ENCODE measurements at regions not wholly inside any gene's neighbourhood (a gene's known extent, or its start where the extent isn't known, plus 50 kb on each side); places are given as distances from the start of the nearest gene placed in this dataset.

- Histone ChIP-seq H2AFZ (ENCODE audit: low read length) (no peak overlapping the region), H3K23me2 (ENCODE audit: low read depth, low read length) (no peaks in the 10 kb centered on the region; the same call in 1 of the 2 replicates), H3K4ac (replicated peaks; ENCODE audit: insufficient read length, low read depth, low read length) (no peak overlapping the region), H4K91ac (replicated peaks; ENCODE audit: insufficient read length, low read length) (no peak overlapping the region), H3K4me3 (ENCODE audit: extremely low read depth in 1 of 4, insufficient read depth in 2 of 4, low read depth in 3 of 4, low read length in 4 of 4) (no peak overlapping the region), H3K14ac (ENCODE audit: insufficient read length) (no peak overlapping the region), H4K5ac (ENCODE audit: insufficient read length, low read depth, low read length) (no peak overlapping the region), H2BK20ac (ENCODE audit: low read length) (no peak overlapping the region), H3K4me2 (ENCODE audit: insufficient read depth in 1 of 2, low read depth in 2 of 2, low read length in 2 of 2) (no peak overlapping the region), H3K36me3 (ENCODE audit: control insufficient read depth in 2 of 4, insufficient read depth in 4 of 4, low read length in 3 of 4) (no peaks in the 10 kb centered on the region), H3K27me3 (replicated peaks in 1 of 4; ENCODE audit: control insufficient read depth in 3 of 4, extremely low read depth in 1 of 4, insufficient read depth in 3 of 4, low read length in 3 of 4) (no peaks in the 10 kb centered on the region), H3K79me2 (ENCODE audit: control insufficient read depth in 1 of 2, insufficient read depth in 2 of 2, low read length in 2 of 2) (no peaks in the 10 kb centered on the region), H2AK5ac (ENCODE audit: low read depth, low read length) (no peak overlapping the region), H4K20me1 (replicated peaks in 1 of 2; ENCODE audit: control insufficient read depth in 1 of 2, insufficient read depth in 2 of 2, low read length in 2 of 2) (no peaks in the 10 kb centered on the region), H2BK120ac (replicated peaks; ENCODE audit: low read depth, low read length) (no peak overlapping the region), H3K79me1 (ENCODE audit: low read depth, low read length) (no peaks in the 10 kb centered on the region), H3K23ac (ENCODE audit: insufficient read length) (no peak overlapping the region), H2BK12ac (ENCODE audit: low read depth, low read length) (no peak overlapping the region), H3K56ac (replicated peaks; ENCODE audit: insufficient read length, low read depth, low read length) (no peak overlapping the region), H3K18ac (ENCODE audit: extremely low read depth, low read length) (no peak overlapping the region), H3K4me1 (replicated peaks in 1 of 4; ENCODE audit: control insufficient read depth in 3 of 4, insufficient read depth in 4 of 4, low read length in 3 of 4) (peaks cover 0 to 3% (median 0%) of the 10 kb centered on the region in 4 experiments; a peak in 1 of 7 replicates), H3K9me3 (ENCODE audit: insufficient read depth in 2 of 2, low read depth in 1 of 2, low read length in 1 of 2) (no peaks in the 10 kb centered on the region), H3K27ac (ENCODE audit: low read depth, low read length) (no peak overlapping the region), H2BK15ac (ENCODE audit: low read length) (no peak overlapping the region), H2BK5ac (ENCODE audit: low read depth, low read length) (no peak overlapping the region), H3K9ac (replicated peaks in 1 of 4; ENCODE audit: extremely low read depth in 1 of 4, low read depth in 3 of 4, low read length in 3 of 4) (no peak overlapping the region), H4K8ac (ENCODE audit: extremely low read depth, insufficient read depth, low read length) (no peak overlapping the region)
- CTCF ChIA-PET (ENCODE audit: partially characterized antibody), result interaction anchor here (1.6 kb wide), 1 partner anchor 9 kb away, joined by 3 read pairs; no protein-coding TSS in a partner anchor
- no peak for FAIRE-seq
- DNase-seq (ENCODE audit: low read depth in 1 of 2, low spot score in 2 of 2), result no peak
- WGBS, 2 experiments (ENCODE audit: extremely low coverage in 1 of 2, insufficient coverage in 1 of 2, insufficient read length in 1 of 2, insufficient replicate concordance in 2 of 2, low coverage in 1 of 2, low lambda C conversion rate in 2 of 2, missing lambda C conversion rate in 1 of 2), result 95% methylated on average over 1 of the region's 1 CpG; no CpG with 5 or more reads in 1 of the 2 experiments
- POLR2A ChIA-PET (ENCODE audit: partially characterized antibody), result no interaction called here
- TF ChIP-seq RXRA (IDR thresholded peaks at IDR 0.05; ENCODE audit: insufficient read depth, low read depth, low read length) (no peak), SIN3A (conservative IDR thresholded peaks at IDR 0.05 in 1 of 2, IDR thresholded peaks at IDR 0.05 in 1 of 2; ENCODE audit: low read depth in 1 of 2, low read length in 2 of 2) (no peak), MAX (IDR thresholded peaks at IDR 0.05) (no peak), BCL11A (IDR thresholded peaks at IDR 0.05; ENCODE audit: low read depth in 2 of 2, low read length in 2 of 2) (no peak), KDM4A (IDR thresholded peaks at IDR 0.05; ENCODE audit: low read depth, low read length, severe bottlenecking) (no peak), SIRT6 (IDR thresholded peaks at IDR 0.05; ENCODE audit: low read length) (no peak), NANOG (IDR thresholded peaks at IDR 0.05; ENCODE audit: insufficient read depth, low read depth, low read length, poor library complexity, severe bottlenecking) (no peak), SP1 (IDR thresholded peaks at IDR 0.05; ENCODE audit: low read depth, low read length) (no peak), ASH2L (IDR thresholded peaks at IDR 0.05; ENCODE audit: low read length) (no peak), MAFK (IDR thresholded peaks at IDR 0.05; ENCODE audit: low read depth, low read length) (no peak), SAP30 (IDR thresholded peaks at IDR 0.05; ENCODE audit: insufficient read depth, insufficient replicate concordance, low read length) (no peak), RAD21 (IDR thresholded peaks at IDR 0.05 in 1 of 2, conservative IDR thresholded peaks at IDR 0.05 in 1 of 2; ENCODE audit: low read depth in 2 of 2, low read length in 2 of 2) (no peak), CEBPB (IDR thresholded peaks at IDR 0.05; ENCODE audit: low read depth, low read length) (no peak)
Observed at GRCh38 chr14:51600658-51601057, 51.1 kb upstream of the FRMD6 start.

Data from H1 (cell line).